ENCODE measurements at regions not wholly inside any gene's neighbourhood (a gene's known extent, or its start where the extent isn't known, plus 50 kb on each side); places are given as distances from the start of the nearest gene placed in this dataset.

- TF ChIP-seq POLR2AphosphoS5 (IDR thresholded peaks at IDR 0.05): no peak
- TF ChIP-seq CTCF (IDR thresholded peaks at IDR 0.05 in 8 of 11, conservative IDR thresholded peaks at IDR 0.05 in 3 of 11): no peak
- no peak for TF ChIP-seq POLR2A (IDR thresholded peaks at IDR 0.05)
Measured at GRCh38 chr16:17571499-17572093, 100.8 kb upstream of the XYLT1 start.
